Forelimb muscle (tissue), 1 donor: ENCODE measurements at regions not wholly inside any gene's neighbourhood (a gene's known extent, or its start where the extent isn't known, plus 50 kb on each side); places are given as distances from the start of the nearest gene placed in this dataset.
"Not testable (repeated sequence)": the region's sequence is repeated elsewhere in the genome, so short reads cannot be mapped to it uniquely, and the experiment has no call there.

ENCODE experiments used
- DNase-seq: peaks from one replicate; pipeline ENCODE4 v3.0.0-alpha.2; 2013; ENCODE audit warnings: low read depth

DNA sequence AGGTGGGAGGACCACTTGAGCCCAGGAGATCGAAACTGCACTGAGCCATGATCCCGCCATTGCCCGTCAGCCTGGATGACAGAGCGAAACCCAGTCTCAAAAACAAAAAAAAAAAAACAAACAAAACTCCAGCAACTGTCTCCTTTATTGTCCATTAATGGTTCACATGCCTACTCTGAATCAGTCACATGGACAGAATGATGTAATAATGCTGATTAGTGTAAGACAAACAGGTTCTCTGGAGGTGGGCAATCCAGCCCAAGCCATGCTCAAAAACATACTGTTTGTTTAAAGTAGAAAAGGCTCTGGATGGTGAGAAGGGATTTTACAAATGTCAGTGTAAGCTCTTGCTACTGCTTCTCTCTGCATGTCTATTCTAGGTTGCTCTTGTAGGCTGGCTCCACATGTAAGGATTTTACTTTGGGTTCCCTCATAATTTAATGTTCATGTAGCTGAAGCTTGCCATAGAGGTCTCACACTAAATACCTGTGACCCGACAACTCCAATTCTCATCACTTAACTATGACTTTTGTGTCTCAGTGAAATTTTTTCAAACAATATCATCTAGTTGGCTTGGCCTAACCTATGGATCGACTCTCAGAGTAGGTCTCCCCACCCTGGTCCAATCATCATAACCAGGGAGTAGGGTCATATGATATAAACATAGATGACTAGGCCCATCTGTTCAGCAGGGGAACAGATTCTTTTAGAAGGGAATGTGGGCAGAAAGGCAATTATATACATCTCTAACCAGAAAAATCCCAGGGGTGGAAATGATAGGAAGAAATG, 83.9 kb upstream of the SLC39A10 start:
- no peak for DNase-seq

GRCh38 chr2:195570329-195570728, 86.7 kb upstream of the SLC39A10 start:
- no peak for DNase-seq

DNA sequence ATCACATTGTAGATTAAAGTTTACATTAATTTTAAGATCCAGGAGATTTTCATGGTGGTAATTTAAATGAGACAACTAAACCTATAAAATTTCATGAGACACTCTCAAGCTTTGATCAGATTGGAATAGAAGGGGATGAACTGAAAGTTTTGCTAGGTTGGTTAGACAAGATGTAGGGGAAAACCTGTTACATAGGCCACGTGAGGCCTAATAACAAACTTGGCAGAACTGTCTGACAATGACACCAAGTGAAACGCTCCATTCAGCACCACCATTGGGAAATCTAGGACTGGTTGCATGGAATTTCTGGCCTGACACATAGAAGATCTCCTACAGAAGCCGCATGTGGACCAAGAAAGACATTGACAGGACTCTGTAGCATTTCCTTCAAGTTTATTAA, 87.8 kb upstream of the SLC39A10 start:
- no peak for DNase-seq

DNA sequence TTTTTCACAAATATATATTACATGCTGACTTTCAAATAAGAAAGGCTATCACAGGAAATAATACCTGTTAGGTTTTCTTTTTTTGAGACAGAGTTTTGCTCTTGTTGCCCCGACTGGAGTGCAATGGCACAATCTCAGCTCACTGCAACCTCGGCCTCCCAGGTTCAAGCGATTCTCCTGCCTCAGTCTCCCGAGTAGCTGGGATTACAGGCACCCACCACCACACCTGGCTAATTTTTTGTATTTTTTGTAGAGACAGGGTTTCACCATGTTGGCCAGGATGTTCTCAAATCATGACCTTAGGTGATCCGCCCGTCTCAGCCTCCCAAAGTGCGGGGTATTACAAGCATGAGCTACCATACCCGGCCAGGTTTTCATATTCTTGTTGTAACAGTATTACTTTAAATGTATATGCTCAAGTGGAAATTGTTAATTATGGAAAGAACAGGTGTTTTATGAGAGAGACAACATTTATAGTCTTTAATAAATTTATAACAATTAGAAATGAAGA, 92.3 kb upstream of the SLC39A10 start:
- not testable (repeated sequence) for DNase-seq

GRCh38 chr2:195563857-195564512, 93.0 kb upstream of the SLC39A10 start:
- DNase-seq = no peak

- DNase-seq = no peak
Observed at GRCh38 chr2:195562570-195563566, 94.2 kb upstream of the SLC39A10 start.

DNA sequence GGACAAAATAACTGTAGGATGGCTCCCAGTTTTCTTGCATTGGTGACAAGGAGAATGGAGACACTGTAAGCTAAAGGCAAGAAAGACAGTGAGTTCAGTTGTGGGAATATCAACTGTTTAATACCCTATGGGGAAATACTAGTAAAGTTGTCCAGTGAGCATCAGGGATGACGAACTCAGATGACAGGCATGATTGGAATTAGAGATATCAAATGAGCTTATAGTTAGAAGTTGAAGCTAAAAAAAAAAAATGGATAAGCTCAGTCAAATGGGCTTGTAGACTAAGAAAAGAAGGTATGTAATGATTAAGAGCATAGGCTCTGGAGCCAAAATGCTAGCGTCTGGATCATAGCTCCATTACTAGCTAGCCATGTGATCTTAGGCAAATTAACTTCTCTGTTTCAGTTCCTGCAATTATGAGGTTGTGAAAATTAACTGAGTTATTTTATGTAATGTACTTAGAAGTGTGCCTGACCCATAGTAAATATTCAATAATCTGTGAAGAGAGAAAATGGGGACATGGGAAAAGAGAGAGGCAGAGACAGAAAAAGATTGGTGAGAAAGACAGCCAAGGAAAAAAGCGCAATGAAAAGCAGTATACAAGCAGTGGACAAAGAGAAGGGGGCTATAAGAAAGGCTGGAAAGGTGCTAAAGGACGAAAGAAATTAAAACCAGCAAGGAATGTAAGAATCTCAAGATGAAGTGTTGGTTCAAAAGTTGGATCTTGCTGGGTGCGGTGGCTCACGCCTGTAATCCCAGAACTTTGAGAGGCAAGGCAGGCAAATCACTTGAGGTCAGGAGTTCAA, 95.7 kb upstream of the SLC39A10 start:
- no peak for DNase-seq

- DNase-seq = no peak
Observed at GRCh38 chr2:195560209-195560895, 96.7 kb upstream of the SLC39A10 start.

DNA sequence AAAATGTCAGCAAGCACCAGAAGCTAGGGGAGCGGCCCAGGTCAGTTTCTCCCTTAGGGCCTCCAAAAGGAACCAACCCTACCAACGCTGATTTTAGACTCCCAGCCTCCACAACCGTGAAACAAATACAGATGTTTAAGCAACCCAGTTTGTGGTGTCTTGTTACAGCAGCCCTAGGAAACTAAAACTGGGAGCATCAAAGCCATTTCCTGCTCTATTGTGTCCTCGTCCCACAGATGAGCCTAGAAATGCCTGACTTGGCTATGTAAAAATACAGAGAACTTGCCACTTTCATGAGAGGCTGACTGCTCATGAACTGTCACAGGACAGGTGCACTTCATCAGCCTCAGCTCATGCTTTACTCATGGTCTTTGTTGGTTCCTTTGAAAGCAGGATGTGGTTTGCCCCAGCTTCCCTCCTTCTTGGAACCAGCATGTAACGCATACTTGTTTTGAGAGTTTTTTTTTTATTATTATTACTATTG, 97.6 kb upstream of the SLC39A10 start:
- no peak for DNase-seq

- DNase-seq = no peak
Observed at GRCh38 chr2:195555971-195556370, 101.1 kb upstream of the SLC39A10 start.

GRCh38 chr2:195552581-195552980, 104.4 kb upstream of the SLC39A10 start:
- DNase-seq = no peak

- DNase-seq = no peak
Observed at GRCh38 chr2:195548198-195548940, 108.7 kb upstream of the SLC39A10 start.

DNA sequence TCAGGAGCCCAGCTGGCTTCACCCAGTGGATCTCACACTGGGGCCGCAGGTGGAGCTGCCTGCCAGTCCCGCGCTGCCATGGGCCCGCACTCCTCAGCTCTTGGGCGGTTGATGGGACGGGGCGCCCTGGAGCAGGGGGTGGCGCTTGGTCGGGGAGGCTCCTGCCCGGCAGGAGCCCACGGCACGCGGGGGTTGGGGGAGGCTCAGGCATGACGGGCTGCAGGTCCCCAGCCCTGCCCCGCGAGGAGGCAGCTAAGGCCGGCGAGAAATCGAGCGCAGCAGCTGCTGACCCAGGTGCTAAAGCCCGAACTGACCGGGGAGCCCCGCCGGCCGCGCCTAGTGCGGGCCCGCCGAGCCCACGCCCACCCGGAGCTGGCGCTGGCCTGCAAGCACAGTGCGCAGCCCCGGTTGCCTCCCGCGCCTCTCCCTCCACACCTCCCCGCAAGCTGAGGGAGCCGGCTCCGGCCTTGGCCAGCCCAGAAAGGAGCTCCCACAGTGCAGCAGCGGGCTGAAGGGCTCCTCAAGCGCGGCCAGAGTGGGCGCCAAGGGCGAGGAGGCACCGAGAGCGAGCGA, 109.7 kb upstream of the SLC39A10 start:
- not testable (repeated sequence) for DNase-seq

- no peak for DNase-seq
Observed at GRCh38 chr2:195545811-195546210, 111.2 kb upstream of the SLC39A10 start.

GRCh38 chr2:195543902-195544894, 112.8 kb upstream of the SLC39A10 start:
- no peak for DNase-seq

DNA sequence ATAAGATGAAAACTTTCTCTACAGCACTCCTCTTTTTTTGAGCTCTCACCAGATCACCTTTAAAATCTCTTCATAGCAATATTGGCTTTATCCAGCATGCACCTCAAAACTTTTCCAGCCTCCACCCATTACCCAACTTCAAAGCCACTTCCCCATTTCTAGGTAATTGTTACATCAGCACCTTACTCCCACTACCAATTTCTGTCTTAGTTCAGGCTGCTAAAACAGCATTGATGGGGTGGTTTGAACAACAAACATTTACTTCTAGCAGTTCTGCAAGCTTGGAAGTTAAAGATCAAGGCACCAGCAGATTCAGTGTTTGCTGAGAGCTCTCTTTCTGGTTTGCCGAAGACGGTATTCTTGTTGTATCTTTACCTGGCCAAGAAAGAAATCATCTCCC, 114.0 kb upstream of the SLC39A10 start:
- no peak for DNase-seq

- no peak for DNase-seq
Observed at GRCh38 chr2:195542067-195542466, 115.0 kb upstream of the SLC39A10 start.

- no peak for DNase-seq
Observed at GRCh38 chr2:195538937-195539336, 118.1 kb upstream of the SLC39A10 start.
